NCI-H510A treated with DMSO at 0.1 percent for 48 hours (cell line): ENCODE measurements at regions not wholly inside any gene's neighbourhood (a gene's known extent, or its start where the extent isn't known, plus 50 kb on each side); places are given as distances from the start of the nearest gene placed in this dataset.
"Not testable (repeated sequence)": the region's sequence is repeated elsewhere in the genome, so short reads cannot be mapped to it uniquely, and the experiment has no call there.

Experiments
- DNase-seq: peaks from one replicate; lab custom pipeline; 2025; lab: John Stamatoyannopoulos, UW

DNA sequence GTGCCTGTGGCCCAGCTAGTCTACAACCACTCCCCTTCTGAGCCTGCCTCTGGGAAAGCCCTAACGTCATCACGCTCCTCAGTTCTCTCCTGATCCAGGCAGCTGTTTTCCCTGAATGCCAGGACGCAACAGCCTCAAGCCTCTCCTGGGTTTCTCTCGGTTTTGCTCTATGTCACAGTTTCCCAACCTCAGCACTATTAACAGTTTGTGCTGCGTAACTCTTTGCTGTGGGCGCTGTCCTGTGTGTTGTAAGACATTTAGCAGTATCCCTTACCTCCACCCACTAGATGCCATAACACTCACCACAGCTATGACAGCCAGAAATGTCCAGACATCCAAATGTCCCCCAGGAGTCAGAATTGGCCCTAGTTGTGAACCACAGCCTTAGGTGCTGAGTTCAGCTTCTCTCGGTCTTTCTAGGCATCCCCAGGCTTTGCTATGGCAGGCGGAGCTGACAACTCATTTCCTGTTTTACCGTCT, 226.3 kb upstream of the NPVF start:
- no peak for DNase-seq

DNA sequence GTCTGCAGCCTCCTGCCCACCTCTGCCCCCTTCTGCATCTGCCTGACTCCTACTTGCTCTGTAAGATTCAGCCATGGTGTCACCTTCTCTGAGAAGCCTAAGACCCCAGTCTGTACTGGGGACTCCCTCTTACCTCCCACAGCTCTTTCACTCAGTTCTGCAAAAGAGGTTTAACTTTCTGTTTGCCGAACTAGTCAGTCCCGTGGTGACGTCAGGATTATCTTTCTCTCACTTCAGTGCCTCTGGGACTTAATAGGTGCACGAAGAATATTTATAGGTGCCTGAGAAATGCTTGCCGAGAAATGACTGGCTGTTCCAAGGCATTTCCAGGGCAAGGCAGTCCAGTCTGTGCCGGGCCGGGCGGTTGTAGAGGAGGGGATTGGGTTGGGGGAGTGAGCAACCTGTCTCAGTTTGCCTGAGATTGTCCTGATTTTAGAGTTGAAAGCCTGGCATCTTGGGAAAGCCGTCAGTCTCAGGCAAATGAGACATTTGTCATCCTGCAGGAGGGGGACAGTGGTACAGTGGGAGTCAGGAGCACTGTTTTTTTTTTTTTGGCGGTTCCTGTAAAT, 227.5 kb upstream of the NPVF start:
- no peak for DNase-seq

DNA sequence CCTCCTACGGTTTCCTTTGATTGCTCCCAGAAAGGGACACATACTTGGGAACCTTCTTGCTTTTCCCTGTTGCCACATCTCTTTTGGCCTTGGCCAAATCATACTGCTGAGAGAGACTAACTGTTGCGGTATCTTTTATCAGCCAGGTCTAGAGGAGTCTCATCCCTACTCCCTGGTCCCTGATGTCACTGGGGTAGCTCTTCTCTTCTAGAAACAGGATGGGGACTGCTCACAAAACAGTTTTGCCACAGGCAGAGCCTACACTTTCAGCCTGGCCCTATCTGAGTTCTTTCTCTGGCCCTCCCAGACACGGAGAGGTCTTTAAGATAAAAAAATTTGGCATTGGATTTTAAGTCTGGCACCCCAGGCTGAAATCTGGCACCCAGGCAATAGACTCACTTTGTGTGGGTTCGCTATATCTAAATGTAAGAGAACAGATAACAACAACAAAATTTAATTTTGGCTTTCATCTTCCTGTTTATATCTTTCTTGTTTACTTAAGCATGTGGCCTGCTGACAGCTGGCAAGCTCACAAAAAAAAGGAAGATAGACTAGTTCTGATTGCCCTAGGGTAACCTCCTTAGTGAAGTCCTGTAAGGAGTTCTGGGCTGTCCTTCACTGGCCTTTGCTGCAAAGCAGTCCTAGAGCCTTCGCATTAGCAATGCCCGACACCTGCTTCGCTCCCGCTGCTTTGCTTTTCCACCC, 228.3 kb upstream of the NPVF start:
- no peak for DNase-seq

DNA sequence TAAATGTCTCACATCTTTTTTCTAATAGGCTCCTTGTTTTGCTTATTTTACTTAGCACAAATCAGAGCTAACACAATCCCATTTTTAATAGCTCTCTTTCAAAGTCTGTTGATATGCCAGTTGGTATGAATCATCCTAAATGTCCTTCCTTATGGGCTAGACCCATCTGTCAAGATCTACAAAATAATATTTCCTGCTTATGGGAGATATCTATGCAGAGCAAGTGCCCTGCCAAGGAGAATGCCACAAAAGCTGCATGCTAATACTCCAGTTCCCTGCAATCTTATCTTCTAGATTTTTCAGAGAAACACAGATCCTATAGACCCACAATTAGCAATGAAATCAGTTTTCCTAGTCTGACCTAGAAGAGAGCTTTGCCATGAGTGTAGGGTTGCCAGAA, 230.8 kb upstream of the NPVF start:
- DNase-seq, result no peak

DNA sequence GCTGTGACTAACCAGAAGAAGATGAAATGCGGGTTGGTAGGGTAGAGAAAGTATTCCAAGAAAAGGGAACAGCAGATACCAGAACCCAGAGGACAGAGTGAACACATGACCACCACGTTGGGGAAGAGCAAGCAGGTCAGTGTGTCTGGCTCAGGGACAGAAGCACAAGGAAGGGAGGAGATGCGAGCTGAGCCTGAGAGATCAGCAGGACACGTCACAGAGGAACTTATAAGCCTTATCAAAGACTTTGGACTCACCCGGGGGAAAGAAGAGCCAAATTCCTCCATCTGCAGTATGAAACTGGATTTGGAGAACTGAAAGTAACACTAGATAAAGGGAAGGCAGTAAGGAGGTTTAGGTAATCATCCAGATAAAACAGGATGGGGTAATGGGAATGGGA, 232.1 kb upstream of the NPVF start:
- no peak for DNase-seq

DNA sequence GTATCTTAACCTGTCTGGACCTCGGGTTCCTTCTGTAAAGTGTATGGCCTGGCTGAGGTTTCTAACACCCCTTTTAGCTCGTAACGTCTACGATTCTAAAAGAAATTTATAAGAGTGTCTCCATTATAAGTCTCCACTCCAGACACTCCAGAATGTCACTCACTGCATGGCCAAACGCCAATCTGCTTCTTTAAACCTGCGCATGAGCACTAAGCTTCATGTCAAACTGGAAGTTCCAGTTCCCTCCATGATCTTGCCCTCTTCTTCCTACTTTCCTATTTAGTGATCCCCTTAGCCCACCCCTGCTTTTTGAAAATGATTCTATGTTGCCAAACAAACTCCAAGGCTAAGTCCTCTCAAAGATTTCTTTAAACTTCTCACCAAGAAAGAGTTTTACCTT, 241.4 kb upstream of the NPVF start:
- DNase-seq, result no peak

DNA sequence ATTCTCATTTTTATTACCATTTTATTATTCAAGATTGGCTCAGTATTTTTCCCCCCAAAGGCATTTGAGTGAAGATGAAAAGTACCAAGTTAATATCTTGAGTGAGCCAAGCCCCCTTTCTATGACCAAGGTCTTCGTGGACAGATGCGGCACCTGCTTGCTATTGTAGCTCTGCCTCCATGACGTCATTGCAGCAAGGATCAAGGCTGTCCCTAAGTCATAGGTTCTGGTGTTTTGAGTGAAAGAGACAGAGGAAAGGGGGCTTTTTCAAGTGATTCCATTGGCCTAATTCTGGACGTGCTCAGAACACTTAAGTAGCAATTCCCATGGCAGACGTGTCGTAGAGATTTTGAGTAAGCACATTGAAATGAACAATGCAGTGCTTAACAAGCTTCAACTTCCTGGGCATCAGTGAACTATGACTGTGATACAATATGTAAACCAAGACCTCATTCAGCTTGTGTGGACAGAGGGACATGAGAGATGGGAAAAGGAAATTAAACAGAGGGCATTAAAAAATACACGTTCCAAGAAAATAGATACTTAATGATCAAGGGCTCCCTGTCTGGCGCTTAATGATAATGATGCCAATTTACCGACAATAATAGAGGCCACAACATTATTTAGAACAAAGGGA, 248.7 kb upstream of the NPVF start:
- peak; percentile 3 for DNase-seq

DNA sequence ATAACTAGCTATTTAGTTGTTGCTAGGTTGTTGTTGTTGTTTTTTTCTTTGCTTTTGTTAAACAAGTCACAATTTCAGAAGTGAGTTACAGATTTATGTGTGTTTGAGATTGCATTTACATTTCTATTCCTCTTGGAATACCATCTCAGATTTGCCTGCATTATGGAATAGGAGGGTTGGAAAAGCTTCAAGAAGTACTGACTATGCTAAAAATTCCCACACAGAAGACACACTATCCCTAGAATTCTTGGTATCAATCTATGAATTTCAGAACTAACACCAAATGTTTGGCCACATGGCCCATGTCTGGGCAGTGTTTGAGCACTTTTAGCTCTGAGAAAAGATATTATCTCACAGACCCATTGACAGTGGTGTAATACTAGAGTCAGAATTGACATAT, 249.9 kb upstream of the NPVF start:
- not testable (repeated sequence) for DNase-seq

DNA sequence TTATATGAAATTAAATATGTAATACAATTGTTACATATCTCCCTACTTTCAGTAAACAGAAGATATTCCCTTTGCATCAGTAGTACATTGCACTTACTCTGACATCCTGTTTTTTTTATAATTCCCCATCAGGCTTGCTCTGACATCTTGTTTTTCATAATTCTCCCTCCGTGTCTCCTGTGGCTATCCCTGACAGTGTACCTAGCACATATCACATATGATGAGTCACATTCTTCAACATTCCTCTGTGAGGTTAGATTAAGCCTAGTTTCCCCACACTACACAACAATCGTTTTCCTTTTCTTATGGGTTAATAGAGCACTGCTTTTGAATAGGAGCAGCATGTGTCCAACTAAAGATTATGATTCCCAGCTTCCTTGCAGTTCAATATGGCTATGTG, 250.6 kb upstream of the NPVF start:
- DNase-seq, result no peak

DNA sequence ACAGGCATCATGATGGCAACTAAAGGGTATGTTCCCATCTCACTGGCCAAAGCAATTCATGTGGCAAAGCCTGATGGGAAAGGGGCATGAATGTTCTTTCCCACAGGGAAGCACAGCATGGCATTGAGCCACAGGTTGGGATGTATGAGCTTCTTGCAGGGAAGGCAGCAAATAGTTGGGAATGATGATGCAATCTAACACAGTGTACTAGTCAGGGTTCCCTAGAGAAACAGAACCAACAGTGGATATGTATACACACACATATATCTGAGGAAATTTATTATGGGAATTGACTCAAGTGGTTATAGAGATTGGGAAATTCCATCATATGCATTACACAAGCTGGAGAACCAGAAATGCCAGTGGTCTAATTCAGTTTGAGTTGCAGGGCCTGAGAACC, 253.6 kb upstream of the NPVF start:
- DNase-seq, result no peak

DNA sequence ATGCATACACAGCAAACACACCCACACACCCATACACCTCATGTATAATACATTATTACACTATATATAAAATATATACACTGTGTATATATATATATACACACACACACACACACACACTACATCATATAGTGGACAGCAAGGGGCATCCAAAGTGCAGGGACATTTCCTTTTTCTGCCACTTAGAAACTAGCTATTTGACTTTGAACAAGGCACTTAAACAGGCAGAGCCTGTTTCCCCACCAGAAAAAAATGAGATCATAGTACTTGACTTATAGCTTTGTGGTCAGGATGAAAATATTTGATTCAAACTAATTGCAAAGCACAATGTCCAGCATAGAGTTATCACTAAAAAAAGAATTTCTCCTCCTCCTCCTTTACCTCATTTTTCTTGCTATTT, 254.3 kb upstream of the NPVF start:
- peak; percentile 31 for DNase-seq

DNA sequence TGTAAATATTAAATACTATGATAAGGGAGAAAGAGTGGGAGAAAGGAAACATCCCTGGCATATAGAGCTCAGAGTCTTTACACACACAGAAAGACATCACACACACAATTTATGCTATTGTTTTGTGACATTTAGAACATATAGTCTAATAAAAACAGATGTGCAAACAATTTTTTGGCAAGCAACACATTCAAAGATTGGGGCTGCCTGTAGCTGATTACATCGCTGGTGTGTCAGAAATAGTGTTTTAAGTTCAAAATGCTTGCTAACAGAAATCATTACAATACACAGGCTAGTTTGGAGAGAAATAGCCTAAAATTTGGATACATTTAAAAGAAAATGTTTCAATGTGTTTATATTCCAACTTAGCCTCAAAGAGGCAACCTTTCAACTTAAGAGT, 256.7 kb upstream of the NPVF start:
- no peak for DNase-seq

DNA sequence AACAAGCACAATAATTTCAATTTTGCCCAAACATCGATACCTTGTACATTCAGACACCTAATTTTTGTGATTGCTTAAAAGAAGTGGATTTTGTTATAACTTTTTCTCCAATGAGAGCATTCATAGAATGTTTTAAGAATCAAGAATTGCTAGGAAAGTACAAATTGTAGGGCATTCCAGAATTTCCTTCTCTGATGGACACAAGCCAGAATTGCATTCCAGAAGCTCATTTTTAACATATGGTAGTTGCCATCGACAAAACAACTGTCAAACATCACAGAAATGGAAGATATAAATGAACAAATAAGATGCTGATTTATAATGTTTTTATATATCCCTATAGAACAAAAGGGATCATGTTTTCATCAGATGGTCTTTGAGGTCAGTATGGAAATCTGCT, 258.4 kb upstream of the NPVF start:
- no peak for DNase-seq

DNA sequence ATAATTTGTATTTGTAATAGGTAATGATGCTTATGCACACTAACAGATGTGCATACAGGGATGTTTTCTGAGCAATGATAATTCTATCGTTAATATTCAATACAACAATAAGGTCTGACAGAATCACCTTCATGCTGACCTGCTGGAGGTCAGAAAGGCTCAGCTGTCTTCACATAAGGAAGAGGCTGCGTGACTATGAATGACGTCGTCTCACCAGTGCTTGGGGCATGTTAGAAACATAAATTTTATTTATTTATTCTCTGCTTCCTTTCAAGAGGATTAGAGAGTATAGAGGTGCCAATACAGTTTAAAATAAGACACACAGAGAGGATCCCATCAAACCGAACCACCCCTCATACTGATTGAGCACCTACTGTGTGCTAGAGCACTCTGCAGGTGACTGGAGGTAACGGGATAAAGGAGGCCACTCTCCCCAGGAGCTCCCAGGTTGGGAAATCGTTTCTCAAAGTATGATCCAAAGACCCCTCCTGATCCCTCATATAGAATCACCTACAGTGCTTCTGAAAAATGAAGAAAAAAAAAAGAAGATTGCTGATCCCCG, 265.6 kb upstream of the NPVF start:
- DNase-seq, result no peak

DNA sequence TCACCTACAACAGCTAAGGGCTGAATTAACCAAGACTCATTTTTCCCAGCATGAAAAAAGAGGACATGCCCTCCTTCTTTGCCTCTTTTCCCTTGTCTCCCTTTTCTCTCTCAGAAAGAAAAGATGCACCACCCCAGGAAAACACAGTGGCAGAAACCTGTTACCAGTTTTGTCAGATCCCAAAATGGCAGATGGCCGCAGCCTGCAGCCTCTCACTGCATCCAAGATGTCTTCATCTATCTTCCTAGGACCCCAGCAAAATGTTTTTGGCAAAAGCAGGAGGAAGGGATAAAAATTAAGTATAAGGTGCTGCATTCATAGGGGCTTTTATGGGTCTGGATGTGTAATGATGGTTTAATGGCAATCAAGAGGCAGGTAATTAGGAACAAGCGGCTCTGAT, 266.6 kb upstream of the NPVF start:
- no peak for DNase-seq

DNA sequence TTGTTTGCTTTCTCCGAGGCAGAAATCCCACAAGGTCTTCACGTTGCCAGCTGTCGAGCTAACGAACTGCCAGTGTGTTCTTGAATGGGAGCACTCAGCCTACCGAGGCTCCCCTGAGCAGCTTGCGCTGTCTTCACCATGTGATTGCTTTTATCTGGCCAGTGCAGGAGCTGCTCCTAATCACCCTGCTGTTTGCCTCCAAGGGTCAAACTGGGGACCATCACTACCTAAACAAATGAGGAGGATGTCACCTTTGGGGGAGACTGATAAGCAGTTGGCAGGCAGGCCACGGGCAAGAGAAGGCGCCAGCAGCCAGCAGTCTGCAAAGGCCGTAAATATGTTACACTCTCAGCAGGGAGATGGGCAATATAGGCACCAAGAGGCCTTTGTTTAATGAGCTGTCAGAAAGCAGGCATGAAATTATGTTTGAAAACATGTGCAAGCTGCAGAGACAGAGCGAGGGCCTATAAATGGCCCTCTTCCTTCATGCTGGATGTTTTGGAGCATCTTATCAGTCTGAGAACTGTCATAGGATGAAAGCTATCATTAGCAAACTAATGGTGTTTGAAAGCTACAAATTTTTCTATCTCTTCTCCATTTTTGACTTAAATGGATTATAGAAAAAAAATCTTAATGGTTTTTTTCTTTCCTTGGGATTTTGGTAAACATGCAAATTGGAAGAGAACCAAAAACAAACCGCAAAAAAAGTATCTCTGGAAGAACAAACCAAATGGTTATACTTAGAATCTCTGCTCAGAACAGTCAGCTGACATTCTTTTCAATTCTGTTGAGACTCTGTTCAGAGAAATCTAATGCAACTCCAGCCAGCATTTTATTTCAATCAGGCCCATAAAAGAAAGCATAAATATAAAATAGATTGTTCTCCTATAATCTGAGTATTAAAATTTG, 267.3 kb upstream of the NPVF start:
- DNase-seq, result peak; percentile 10

DNA sequence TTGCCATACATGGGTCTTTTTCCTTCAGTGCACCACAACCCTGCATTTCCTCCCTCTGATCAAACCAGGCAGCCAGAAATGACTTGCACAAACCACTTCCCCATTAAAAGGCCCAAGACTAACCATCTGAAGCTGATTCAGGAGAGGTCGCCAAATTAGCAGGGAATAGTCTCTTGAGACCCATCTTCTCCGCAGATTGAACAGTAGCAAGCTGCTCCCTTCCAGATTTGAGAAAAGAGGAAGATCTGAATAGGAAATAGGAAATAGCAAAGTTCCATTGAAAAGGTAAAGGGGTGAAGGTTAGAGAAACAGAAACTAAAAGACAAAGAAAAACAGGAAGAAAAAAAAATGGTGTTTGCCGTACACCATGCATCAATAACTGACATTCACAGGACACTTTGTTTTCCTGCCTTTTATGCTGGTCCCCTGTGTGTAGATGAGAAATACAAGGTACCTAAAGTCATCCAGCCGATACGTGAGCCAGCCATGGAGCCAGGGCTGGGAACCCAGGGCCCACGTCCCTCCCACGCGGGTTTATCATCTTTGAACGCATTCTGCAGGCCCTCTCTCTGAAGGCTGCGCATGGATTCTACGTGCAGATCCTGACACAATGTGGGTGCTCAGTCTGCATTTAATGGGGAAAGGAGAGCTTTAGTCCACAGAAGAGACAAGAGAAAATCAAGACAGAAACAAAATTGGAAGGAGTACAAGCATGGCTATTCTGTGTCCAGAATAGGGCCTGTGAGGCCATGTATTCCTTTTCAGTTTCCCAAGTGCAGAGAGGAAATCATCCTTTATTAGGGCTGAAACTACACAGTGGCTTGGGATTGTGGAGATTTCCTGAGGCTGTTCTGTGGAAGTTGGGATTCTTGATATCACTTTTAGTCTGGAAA, 268.4 kb upstream of the NPVF start:
- DNase-seq, result no peak

DNA sequence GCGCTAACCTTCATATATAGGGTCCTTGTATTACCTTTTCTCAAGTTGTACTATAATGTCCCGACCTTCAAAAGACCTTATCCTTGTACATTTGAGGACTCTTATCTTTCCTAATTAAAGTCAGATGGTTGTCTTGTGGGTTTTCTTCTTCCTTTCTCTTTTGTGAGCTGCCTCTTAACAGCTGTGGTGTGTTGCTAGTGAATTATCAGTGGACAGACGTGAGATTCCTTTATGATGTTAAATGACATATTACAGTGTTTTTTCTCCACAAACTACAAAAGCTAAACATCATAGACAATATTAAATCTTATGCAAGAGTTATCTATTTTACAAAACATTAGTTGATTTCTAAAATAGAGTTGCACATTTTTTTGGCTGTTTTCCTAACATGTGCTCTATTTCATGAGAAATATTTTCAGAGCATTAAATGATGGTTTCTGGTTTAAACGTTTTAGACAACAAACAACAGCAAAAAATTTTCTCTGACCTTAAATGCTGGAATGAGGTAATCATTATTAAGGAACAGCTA, 272.2 kb upstream of the NPVF start:
- DNase-seq, result no peak

DNA sequence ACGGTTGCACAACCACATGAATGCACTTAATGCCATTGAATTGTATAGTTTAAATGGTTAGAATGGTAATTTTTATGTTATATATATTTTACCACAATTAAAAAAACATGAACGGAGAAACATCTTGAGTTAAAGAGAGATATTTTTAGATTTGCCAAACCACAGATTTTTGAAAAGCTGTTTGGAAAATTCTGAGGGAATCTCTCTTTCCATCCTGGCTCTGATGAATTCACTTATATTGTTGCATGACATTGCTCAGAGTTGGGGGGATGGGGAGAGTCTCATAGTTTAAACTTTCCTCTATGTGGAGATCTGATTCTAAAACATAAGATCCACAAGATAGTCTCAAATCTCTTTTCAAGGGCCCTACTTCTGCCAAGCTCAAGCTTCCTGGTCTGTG, 275.0 kb upstream of the NPVF start:
- DNase-seq, result no peak

DNA sequence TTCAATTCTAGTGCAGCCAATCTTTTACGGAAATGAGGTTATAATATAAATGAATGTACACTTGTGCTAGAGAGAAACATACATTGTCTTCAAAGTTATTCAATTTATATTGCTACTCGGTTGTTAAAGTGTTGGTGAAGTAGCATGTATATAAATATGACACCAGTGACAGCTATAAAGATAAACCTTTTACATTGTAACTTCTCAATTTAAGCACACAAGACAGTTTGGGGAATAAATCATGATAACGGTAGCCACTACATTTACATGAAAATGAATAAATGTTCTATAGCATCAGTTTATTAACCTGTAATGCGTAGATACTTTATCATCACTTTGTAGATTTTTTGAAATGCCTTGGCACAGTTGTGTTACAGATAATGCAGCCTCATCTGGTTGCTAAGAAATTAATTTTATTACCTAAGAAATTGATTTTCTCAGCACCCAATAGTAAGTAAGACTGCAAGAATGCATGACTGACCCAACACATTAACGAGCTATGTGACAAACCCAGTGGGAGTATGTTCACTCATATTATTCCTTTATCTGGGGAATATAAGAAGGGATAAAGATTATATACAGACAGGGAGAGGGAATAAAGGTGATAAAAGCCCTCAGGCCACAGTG, 283.9 kb upstream of the NPVF start:
- DNase-seq, result no peak
